RWPE1 (cell line): ENCODE measurements at regions not wholly inside any gene's neighbourhood (a gene's known extent, or its start where the extent isn't known, plus 50 kb on each side); places are given as distances from the start of the nearest gene placed in this dataset.

Experiments
- CTCF ChIA-PET: fragments of 350-600 bp; sonication (Branson Sonifier 250); formaldehyde crosslinking; extraction: SDS; loops from one replicate; lab custom pipeline; 2021; lab: Yijun Ruan, JAX
- POLR2A ChIA-PET: fragments of 400-600 bp; formaldehyde crosslinking; extraction: SDS; loops from one replicate; lab custom pipeline; 2020; ENCODE audit warnings: antibody characterized with exemption; ENCODE audit not compliant: low non-redundant PET; lab: Yijun Ruan, JAX
- DNase-seq: peaks from one replicate; pipeline ENCODE4 v3.0.0; 2012; ENCODE audit warnings: low spot score
- H3K27ac ChIP-seq: fragments of 450-650 bp; 2 replicates; pipeline ENCODE4 v1.5.1; 2017
- CTCF ChIP-seq: fragments of 450-650 bp; conservative IDR thresholded peaks from 2 replicates; pipeline ENCODE4 v1.5.1; 2017; ENCODE audit warnings: low read depth, mild to moderate bottlenecking

DNA sequence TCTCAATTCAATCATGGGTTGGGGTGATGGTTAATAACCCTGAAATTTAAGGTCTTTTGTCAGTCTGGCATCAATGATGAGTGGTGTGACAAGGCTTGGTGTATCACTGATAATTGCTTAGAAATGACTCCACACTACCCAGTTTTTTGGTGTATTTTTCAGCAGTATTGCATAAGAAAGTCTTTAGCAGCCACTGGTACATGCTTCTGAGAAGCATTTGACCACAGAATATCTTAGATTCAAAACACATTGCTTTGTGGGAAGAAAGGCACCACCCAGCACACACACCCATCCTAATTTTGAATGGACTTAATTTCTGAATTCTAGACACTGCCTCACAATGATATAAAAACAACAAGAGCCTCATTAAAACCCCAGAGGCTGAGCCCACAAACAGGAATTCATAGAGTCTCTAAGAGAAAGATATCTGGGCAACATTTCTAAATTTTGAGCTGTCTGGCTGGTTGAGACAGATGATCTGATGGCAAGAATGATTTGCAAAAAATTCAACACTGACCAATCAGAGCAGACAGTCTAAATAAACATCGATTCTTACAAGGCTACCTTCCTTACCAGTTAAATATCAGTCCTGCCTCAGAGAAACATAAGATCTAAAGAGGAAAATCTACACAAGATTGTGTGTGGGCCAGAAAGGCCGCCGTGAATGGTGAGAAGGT is 114.7 kb upstream of the CYP1B1 start:
- H3K27ac ChIP-seq: no peak overlapping the region
- DNase-seq: no peak
- ChIA-PET CTCF (no interaction called here), POLR2A (no interaction called here)
- no peak for TF ChIP-seq CTCF

DNA sequence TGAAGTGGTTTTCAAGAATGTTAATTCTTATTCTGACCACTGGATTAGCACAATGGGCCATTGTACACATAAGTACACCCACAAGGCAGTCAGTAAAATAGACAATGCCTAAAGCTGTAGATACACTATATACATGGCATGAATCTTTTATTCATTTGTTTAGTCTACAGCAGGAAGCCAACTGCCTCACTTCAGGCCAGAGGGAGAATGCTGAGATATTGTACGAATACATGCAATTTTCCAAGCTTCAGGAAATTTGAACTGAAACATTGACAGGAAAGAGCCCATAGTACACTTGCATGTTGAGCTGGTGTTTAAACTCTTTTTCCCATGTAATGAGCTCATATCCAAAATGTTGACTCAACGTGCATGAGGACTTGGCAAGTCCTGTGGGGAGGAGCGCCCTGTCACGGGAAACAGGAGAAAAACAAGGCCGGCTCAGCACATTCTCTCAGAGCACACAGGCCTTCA is 111.6 kb upstream of the CYP1B1 start:
- ChIA-PET CTCF (interaction anchor here (0.7 kb wide), 1 partner anchor 384 kb away, joined by 5 read pairs; no protein-coding TSS in a partner anchor), POLR2A (no interaction called here)
- DNase-seq: no peak
- TF ChIP-seq CTCF: no peak
- no peak overlapping the region for H3K27ac ChIP-seq

DNA sequence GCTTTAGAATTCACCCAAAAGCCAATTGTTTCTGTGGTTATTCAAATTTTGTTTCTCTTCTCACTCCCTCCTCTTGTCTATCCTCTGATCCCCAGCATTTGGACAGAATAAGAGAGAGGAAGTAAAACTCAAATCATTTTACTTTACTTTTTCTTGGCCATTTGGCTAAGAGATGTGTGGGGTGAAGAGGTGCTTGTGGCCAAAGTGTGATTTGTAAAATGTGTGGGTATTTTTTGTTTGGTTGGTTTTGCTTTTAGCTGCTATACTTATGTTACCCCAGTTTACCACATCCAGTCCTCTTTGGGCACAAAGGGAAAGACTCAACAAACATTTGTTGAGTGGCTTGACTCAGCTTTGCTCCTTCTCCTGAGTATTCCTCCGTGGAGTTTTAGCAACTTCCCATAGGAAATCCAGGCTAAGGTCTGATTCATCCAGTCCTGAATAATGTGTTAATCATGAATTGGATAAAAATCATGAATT is 109.1 kb upstream of the CYP1B1 start:
- ChIA-PET CTCF (no interaction called here), POLR2A (no interaction called here)
- peak; percentile 28 for DNase-seq
- no peak for TF ChIP-seq CTCF
- no peak overlapping the region for H3K27ac ChIP-seq

DNA sequence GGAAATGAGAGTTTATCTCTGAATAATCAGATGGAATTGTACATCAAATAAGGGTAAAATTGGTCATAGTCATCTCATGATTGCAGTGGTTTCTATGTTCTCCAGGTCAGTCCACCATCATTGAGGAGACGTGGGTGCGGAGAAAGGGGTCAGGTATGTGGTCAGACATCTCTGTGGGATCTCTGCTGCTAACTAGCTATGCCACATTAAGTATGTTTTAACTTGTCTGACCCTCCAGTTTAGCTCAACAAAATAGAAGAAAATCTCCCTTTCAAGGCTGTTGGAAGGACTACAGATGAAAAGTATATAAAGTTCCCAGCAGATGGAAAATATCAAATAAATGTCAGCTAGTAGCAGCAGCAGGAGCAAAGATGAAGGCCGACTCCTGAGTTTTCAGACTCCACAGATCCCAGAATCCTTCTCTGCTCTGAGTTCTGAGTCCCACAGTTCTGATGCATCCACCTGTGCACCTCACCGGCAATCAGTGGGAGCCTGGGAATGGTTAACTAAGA is 106.6 kb upstream of the CYP1B1 start:
- no peak for DNase-seq
- no peak overlapping the region for H3K27ac ChIP-seq
- TF ChIP-seq CTCF: no peak
- ChIA-PET POLR2A (no interaction called here), CTCF (no interaction called here)

DNA sequence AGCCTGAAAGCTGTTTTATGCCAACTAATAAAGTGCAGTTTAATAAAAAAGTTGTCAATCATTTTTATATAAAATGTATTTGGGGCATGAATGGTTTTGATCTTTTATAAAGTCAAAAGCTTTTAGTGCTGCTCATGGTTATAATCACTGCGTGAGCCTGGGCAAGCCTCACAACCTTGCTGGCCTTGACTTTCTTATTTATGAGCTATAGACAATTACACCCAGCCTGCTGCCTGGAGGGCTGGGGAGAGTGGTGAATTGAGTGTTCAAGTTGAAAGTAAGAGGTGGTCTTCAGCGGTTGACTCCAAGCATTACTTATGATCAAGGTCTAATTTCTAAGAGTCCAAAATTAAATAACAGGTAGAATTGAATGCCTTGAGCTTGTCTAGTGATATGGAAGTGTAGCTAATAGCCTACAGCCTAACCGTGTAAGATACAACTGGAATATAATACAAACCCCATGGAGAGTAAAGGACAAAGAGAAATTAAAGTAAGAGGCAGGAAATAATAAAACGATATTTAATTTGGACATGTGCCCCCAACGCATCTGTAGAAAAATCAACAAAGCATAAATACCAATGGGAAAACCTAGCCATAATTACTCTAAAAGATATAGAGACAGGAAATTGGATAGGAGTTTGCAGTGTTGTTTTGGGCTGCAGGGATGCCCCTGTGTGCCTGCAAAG is 106.0 kb upstream of the CYP1B1 start:
- ChIA-PET POLR2A (no interaction called here), CTCF (no interaction called here)
- DNase-seq: no peak
- no peak for TF ChIP-seq CTCF
- H3K27ac ChIP-seq: no peak overlapping the region

DNA sequence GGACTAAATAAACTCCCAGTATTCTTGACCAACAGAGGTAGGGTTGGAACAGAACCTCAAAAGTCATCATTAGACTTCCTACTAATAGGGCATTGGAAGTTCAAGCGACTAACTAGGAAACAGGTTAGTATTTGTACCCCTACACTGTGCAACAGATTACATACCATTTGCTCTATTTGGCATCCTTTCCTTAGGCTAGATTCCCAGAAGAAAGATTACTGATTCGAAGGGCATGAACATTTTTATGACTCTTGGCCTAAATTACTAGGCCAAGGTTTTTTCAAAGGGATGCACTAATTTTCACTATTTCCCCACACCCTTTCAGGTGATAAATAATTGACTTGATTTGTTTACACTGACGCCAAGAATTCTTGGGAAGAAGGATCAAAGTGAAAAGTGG is 104.8 kb upstream of the CYP1B1 start:
- CTCF ChIA-PET: no interaction called here
- no peak for TF ChIP-seq CTCF
- DNase-seq: no peak
- no peak overlapping the region for H3K27ac ChIP-seq
- POLR2A ChIA-PET: no interaction called here
